Daoy (cell line): ENCODE measurements at regions not wholly inside any gene's neighbourhood (a gene's known extent, or its start where the extent isn't known, plus 50 kb on each side); places are given as distances from the start of the nearest gene placed in this dataset.
A peak's percentile ranks its signal among the peaks of the same experiment; 100 is the strongest.

Experiments
- DNase-seq: peaks from one replicate; pipeline ENCODE4 v3.0.0-alpha.2; 2015; ENCODE audit warnings: low read depth

DNA sequence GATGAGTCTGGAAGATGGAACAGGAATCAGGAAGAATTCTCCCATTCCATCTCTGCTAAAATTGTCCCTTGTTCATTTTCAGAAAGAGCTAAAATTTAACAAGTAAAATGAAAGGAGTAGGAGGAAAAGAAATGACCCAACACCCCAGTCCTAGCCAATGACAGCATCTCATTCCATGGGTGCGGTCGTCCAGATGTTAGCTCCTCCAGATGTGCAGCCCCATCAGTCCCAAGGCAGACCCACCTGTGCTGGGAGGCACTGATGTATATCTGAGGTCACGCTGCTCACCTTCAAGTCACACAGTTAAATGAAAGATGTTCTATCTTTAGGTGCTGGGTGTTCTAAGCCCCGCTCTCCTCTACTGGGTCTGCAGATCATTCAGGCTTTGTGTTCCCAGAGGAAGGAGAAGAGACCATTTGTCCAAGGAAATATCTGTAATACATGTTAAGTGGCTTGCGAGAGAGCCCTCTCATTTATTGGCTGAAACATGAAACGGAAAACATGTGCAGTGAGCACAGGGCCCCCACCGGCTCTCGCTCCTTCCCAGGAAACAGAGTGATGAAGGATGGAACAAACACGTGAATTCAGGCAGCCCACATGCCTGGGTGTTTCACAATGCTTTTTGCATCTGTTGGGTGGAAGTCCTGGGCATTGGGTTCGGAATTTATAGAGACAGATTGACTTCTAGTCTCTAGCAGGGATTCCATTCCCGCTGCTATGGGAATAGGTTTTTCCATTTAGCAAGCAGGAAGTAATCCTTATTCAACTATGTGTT lies 294.6 kb downstream of the NUAK1 start:
- no peak for DNase-seq

DNA sequence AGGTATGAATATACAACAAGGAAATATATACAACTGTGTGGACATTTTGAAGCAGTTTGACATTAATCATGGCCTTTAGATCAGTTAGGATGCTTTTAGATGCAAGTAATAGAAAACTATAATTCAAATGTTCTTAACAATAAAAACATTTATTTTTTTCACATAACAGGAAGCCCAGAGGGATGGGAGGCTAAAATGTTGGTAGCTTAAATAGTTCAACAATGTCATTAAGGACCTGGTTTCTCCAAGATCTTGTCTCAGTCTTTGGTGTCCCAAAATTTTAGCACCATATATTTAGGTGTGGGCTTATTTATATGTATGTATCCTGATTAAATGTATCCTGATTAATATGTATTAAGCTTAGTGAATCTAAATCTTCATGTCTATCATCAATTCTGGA lies 292.4 kb downstream of the NUAK1 start:
- DNase-seq, result no peak

DNA sequence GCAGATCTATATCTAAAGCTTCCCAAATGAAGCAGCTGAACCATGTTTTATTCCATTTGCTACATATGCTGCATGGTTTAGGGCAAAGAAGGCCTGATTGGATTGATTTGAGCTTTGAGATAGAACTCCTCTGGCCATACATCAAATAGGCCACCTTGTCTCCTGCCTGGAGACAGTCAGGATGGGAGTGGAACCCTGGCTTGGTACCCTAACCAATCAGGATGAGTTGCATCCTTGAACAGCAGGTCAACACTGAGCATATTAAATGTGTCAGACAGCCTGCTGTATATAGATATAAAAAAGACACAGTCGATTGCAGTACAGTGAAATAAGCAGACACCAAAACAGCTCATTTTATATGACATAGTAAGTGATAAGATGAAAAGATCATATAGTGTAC lies 291.7 kb downstream of the NUAK1 start:
- DNase-seq, result no peak

DNA sequence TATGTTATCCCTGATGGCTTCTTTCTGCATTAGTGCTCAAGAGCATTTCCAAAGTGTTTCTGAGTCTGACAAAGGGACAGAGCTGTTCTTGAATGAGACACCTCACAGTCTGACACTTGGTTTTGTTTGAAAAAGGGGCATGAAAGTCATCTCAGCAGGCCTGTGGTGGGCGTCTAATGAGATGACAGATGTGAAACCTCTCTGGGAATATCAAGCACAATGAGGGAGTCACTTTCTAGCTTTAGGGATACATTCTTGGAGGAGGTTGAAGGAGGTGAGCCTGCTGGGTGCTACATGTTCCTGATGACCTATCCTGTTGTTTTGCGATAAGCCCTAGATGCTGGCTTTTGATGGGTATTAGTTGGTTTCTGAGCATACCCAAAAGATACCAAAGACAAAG lies 290.5 kb downstream of the NUAK1 start:
- DNase-seq, result no peak

- DNase-seq, result no peak
Measured at GRCh38 chr12:105850103-105850968, 288.4 kb downstream of the NUAK1 start.

- DNase-seq, result no peak
Measured at GRCh38 chr12:105852496-105852895, 286.3 kb downstream of the NUAK1 start.

DNA sequence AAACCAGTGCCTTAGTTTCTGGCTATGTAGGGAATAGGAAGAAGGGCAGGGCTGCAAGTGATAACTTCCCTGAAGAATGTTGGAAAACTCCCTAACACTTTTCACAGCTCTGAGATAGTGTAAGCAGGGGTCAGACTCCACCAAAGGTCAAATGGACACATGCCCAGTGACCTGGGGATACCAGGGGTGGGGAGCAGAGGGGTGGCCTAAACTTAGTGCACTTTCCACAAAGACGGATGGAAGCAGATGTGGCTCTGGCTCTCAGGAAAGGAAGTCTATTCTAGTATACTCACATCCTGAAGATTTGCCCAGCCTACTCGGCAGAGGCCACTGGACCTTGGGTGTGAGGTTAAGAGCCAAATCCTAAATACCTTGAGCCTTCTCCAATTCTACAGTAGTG lies 285.8 kb downstream of the NUAK1 start:
- no peak for DNase-seq

DNA sequence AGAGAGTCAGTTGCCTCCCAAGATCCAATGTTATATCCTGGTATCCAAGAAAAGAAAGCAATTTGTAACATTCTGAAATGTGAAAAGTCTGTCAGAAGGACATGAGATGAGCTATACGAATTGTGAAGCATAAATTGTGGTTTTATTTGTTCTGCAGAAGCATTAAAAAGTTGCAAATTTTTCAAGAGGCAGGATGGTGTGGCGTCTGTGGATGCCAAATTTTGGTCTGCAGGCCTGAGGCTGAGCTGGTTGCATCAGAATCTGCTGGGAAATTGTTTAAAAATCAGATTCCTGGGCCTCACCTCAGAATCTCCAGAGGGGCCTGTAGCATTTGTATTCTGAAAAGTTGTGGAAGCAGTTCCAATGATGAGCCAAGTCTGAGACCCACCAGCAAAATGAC lies 284.7 kb downstream of the NUAK1 start:
- no peak for DNase-seq

GRCh38 chr12:105855361-105856047 lies 283.2 kb downstream of the NUAK1 start:
- no peak for DNase-seq

DNA sequence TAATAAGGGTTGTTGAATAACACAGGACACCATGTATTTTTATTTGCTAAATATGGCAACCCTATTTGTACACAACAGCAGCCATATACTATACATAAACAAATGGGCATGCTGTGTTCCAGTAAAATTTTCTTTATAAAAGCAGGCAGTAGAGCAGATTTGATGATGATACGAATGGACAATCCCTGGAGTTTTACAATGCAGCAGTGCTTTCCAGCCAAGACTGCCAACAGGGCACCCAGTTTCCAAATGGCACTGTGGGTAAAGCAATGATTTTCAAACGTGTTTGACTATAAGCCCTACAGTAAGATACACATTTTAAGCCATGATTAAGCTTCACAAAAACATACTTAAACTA lies 282.7 kb downstream of the NUAK1 start:
- DNase-seq, result no peak

- DNase-seq, result no peak
Measured at GRCh38 chr12:105858981-105859710, 279.6 kb downstream of the NUAK1 start.

- DNase-seq, result no peak
Measured at GRCh38 chr12:105860561-105861207, 278.1 kb downstream of the NUAK1 start.

DNA sequence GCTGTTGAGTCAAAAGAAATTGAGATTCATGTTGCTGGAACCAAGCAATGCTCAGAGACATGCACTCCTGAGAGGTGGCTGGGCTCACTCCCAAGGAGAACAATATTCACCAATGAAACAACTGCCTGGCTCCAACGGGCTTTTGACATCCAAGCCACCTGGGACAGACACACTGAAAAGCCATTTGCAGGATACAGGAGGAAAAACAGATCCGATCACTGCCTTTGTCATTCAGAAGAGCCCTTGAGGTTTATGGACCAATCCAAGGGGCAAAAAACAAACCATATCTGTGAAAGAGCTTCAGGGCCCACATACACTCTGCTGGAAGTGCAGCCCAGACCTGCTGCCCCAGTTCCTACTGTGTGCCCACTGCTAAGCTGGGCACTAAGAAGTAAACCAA lies 277.5 kb downstream of the NUAK1 start:
- no peak for DNase-seq

- DNase-seq, result peak; percentile 77
Measured at GRCh38 chr12:105862163-105862821, 276.5 kb downstream of the NUAK1 start.

DNA sequence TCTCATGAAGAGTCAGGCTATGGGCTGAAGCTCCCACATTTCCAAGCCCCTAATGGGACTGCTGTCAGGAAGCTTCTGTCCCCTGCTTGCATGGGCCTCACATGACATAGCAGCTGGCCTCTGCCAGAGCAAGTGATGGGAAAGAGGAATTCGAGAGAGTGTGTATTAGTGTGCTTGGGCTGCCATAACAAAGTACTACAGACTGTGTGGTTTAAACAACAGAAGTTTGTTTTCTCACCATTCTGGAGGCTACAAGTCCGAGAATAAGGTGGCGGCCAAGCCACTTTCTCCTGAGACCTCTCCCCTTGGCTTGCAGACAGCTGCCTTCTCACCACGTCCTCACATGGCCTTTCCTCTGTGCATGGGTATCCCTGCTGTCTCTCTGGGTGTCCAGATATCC lies 274.4 kb downstream of the NUAK1 start:
- DNase-seq, result no peak

DNA sequence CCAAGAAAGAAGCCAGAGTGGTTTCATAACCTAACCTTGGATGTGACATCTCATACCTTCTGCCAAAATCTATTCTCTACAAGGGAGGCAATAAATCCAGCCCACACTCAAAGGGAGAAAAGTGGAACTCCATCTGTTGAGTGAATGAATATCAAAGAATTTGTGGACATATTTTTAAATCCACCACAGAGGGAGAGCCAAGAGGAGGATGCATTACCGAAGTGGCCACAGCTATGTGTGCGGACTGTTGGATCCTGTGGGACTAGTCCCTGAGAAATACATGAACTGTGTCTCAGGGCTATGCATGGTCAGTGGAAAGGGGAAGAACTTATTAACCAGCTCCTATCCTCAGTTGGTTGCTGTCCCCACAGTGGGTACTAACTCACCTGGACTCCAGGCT lies 273.9 kb downstream of the NUAK1 start:
- DNase-seq, result no peak

GRCh38 chr12:105865886-105866285 lies 272.9 kb downstream of the NUAK1 start:
- no peak for DNase-seq

DNA sequence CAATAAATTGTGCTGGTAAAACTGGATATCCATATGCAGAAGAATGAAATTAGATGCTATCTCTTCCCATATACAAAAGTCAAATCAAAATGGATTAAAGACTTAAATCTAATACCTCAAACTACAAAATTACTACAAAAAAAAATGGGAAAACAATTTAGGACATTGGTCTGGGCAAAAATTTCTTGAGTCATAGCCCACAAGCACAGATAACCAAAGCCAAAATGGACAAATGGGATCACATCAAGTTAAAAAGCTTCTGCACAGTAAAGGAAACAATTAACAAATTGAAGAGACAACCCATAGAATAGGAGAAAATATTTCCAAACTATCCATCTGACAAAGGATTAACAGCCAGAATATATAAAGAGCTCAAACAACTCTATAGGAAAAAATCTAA lies 264.6 kb downstream of the NUAK1 start:
- DNase-seq, result no peak

GRCh38 chr12:105876396-105876927 lies 262.3 kb downstream of the NUAK1 start:
- DNase-seq, result no peak

- no peak for DNase-seq
Measured at GRCh38 chr12:105878964-105879363, 259.8 kb downstream of the NUAK1 start.
